ENCODE measurements at regions not wholly inside any gene's neighbourhood (a gene's known extent, or its start where the extent isn't known, plus 50 kb on each side); places are given as distances from the start of the nearest gene placed in this dataset.

DNA sequence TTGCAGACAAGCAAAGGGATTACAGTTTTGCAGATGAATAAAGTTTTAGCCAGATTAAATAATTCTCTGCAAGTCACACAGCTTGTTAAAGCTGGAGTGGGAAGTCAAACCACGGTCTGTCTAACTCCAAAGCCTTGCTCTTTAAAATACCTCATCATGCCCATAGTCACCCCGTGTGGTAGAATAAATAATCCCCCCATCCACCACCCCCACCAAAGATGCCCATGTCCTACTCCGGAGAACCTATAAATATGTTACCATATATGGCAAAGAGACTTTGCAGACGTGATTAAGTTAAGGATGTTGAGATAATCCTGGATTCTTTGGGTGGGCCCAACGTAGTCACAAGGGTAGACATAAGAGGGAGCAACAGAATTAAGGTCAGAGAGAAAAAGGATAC is 118.7 kb downstream of the BEND2 start:
- Histone ChIP-seq H4K20me1 (ENCODE audit: insufficient read depth) (no peaks in the 10 kb centered on the region), H3K4me1 (ENCODE audit: low read depth, poor library complexity, severe bottlenecking) (no peaks in the 10 kb centered on the region), H3K4me2 (no peak overlapping the region), H3K4me3 (IDR thresholded peaks at IDR 0.05; ENCODE audit: insufficient read depth, low read depth, low read length) (no peak overlapping the region), H3K79me2 (ENCODE audit: insufficient read depth, low read depth) (no peaks in the 10 kb centered on the region), H3K27ac (no peak overlapping the region), H3K27me3 (ENCODE audit: insufficient read depth, low read depth) (no peaks in the 10 kb centered on the region), H3K36me3 (ENCODE audit: insufficient read depth) (no peaks in the 10 kb centered on the region), H2AFZ (ENCODE audit: low read depth) (no peak overlapping the region), H3K9ac (no peak overlapping the region)
- TF ChIP-seq, protein P1, sequence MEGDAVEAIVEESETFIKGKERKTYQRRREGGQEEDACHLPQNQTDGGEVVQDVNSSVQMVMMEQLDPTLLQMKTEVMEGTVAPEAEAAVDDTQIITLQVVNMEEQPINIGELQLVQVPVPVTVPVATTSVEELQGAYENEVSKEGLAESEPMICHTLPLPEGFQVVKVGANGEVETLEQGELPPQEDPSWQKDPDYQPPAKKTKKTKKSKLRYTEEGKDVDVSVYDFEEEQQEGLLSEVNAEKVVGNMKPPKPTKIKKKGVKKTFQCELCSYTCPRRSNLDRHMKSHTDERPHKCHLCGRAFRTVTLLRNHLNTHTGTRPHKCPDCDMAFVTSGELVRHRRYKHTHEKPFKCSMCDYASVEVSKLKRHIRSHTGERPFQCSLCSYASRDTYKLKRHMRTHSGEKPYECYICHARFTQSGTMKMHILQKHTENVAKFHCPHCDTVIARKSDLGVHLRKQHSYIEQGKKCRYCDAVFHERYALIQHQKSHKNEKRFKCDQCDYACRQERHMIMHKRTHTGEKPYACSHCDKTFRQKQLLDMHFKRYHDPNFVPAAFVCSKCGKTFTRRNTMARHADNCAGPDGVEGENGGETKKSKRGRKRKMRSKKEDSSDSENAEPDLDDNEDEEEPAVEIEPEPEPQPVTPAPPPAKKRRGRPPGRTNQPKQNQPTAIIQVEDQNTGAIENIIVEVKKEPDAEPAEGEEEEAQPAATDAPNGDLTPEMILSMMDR (conservative IDR thresholded peaks at IDR 0.05; ENCODE audit: low read depth, low read length) = no peak

DNA sequence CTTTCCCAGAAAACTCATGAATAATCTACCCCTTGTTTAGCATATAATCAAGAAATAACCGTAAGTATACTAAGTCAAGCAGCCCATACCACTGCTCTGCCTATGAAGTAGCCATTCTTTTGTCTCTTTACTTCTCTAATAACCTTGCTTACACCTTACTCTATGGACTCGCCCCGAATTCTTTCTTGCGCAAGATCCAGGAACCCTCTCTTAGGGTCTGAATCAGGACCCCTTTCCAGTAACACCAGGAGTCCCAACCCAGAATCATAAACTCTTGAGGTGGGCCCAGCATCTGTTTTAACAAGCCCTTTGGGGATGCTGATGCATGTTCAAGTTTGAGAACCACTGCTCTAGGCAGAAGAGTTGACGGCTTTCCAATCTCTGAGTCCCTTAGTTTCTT is 119.6 kb downstream of the BEND2 start:
- Histone ChIP-seq H3K79me2 (ENCODE audit: insufficient read depth, low read depth) (no peaks in the 10 kb centered on the region), H3K4me1 (ENCODE audit: low read depth, poor library complexity, severe bottlenecking) (no peaks in the 10 kb centered on the region), H3K27me3 (ENCODE audit: insufficient read depth, low read depth) (no peaks in the 10 kb centered on the region), H3K4me3 (IDR thresholded peaks at IDR 0.05; ENCODE audit: insufficient read depth, low read depth, low read length) (no peak overlapping the region), H4K20me1 (ENCODE audit: insufficient read depth) (no peaks in the 10 kb centered on the region), H3K9ac (no peak overlapping the region), H3K4me2 (no peak overlapping the region), H3K27ac (no peak overlapping the region), H3K36me3 (ENCODE audit: insufficient read depth) (no peaks in the 10 kb centered on the region), H2AFZ (ENCODE audit: low read depth) (no peak overlapping the region)
- TF ChIP-seq, protein P1 (conservative IDR thresholded peaks at IDR 0.05; ENCODE audit: low read depth, low read length) = no peak

DNA sequence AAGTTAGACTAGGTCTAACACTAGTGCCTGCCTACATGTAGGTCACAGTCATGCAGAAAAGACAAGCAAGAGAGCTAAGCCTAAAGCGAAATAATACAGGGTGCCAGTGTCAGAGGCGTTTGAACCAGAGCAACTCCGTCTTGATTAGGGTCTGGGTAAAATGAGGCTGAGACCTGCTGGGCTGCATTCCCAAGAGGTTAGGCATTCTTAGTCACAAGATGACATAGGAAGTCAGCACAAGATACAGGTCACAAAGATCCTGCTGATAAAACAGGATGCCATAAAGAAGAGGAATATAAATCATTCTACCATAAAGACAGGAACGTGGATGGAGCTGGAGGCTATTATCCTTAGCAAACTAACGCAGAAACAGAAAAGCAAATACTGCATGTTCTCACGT is 120.9 kb downstream of the BEND2 start:
- H3K4me1 ChIP-seq (ENCODE audit: low read depth, poor library complexity, severe bottlenecking) = no peaks in the 10 kb centered on the region
- no peaks in the 10 kb centered on the region for H3K27me3 ChIP-seq (ENCODE audit: insufficient read depth, low read depth)
- no peak overlapping the region for H3K27ac ChIP-seq
- no peaks in the 10 kb centered on the region for H4K20me1 ChIP-seq (ENCODE audit: insufficient read depth)
- H3K4me2 ChIP-seq = no peak overlapping the region
- TF ChIP-seq, protein P1 (conservative IDR thresholded peaks at IDR 0.05; ENCODE audit: low read depth, low read length) = no peak
- no peaks in the 10 kb centered on the region for H3K79me2 ChIP-seq (ENCODE audit: insufficient read depth, low read depth)
- H3K9ac ChIP-seq = no peak overlapping the region
- no peaks in the 10 kb centered on the region for H3K36me3 ChIP-seq (ENCODE audit: insufficient read depth)
- H2AFZ ChIP-seq (ENCODE audit: low read depth) = no peak overlapping the region
- no peak overlapping the region for H3K4me3 ChIP-seq (IDR thresholded peaks at IDR 0.05; ENCODE audit: insufficient read depth, low read depth, low read length)

DNA sequence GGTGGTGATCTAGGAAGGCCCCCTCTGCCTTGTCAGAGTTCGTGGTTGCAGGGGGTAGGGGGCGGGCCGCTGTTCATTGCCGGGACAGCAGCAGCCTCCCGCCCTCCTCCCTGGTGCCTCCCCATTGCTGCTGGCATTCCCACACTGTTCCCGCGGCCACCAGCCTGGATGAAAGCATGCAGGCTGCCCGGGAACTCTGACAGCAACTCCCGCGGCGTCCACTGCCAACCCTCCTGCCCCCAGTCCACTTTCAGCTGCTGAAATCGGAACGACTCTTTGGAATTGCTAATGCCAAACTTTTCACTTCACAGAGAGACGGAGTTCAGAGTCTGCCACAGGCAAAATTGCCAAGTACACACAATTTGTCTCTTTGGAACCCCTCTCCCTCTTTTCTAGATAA is 121.9 kb downstream of the BEND2 start:
- no peak overlapping the region for H2AFZ ChIP-seq (ENCODE audit: low read depth)
- H3K9ac ChIP-seq = no peak overlapping the region
- H4K20me1 ChIP-seq (ENCODE audit: insufficient read depth) = no peaks in the 10 kb centered on the region
- H3K36me3 ChIP-seq (ENCODE audit: insufficient read depth) = no peaks in the 10 kb centered on the region
- no peak overlapping the region for H3K27ac ChIP-seq
- no peak overlapping the region for H3K4me3 ChIP-seq (IDR thresholded peaks at IDR 0.05; ENCODE audit: insufficient read depth, low read depth, low read length)
- H3K79me2 ChIP-seq (ENCODE audit: insufficient read depth, low read depth) = no peaks in the 10 kb centered on the region
- H3K4me2 ChIP-seq = no peak overlapping the region
- H3K4me1 ChIP-seq (ENCODE audit: low read depth, poor library complexity, severe bottlenecking) = no peaks in the 10 kb centered on the region
- H3K27me3 ChIP-seq (ENCODE audit: insufficient read depth, low read depth) = no peaks in the 10 kb centered on the region
- TF ChIP-seq, protein P1 (conservative IDR thresholded peaks at IDR 0.05; ENCODE audit: low read depth, low read length) = no peak

DNA sequence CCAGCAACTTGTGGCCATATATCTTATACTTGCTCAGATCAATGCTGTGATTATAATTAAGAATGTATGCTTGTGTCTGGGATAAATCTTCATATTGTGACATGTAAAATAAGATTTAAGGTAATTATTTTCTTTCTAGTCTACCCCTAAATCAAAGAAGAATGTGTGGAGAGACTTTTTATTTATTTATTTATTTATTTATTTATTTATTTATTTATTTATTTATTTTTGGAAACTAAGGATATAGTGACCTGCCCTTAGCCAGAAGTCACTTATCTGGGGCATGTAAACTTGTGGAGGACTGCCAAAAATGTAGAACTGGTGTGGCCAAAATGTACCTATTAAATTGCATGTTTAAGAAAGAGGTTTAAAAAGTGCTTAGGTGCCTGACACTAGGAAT is 144.3 kb downstream of the BEND2 start:
- TF ChIP-seq, protein P1 (conservative IDR thresholded peaks at IDR 0.05; ENCODE audit: low read depth, low read length) = no peak
- no peaks in the 10 kb centered on the region for H3K4me1 ChIP-seq (ENCODE audit: low read depth, poor library complexity, severe bottlenecking)
- H3K27me3 ChIP-seq (ENCODE audit: insufficient read depth, low read depth) = no peaks in the 10 kb centered on the region
- no peak overlapping the region for H2AFZ ChIP-seq (ENCODE audit: low read depth)
- no peak overlapping the region for H3K9ac ChIP-seq
- no peaks in the 10 kb centered on the region for H3K79me2 ChIP-seq (ENCODE audit: insufficient read depth, low read depth)
- H4K20me1 ChIP-seq (ENCODE audit: insufficient read depth) = no peaks in the 10 kb centered on the region
- no peaks in the 10 kb centered on the region for H3K36me3 ChIP-seq (ENCODE audit: insufficient read depth)
- H3K4me3 ChIP-seq (IDR thresholded peaks at IDR 0.05; ENCODE audit: insufficient read depth, low read depth, low read length) = no peak overlapping the region
- no peak overlapping the region for H3K27ac ChIP-seq
- H3K4me2 ChIP-seq = no peak overlapping the region
